ENCODE measurements at regions not wholly inside any gene's neighbourhood (a gene's known extent, or its start where the extent isn't known, plus 50 kb on each side); places are given as distances from the start of the nearest gene placed in this dataset.

DNA sequence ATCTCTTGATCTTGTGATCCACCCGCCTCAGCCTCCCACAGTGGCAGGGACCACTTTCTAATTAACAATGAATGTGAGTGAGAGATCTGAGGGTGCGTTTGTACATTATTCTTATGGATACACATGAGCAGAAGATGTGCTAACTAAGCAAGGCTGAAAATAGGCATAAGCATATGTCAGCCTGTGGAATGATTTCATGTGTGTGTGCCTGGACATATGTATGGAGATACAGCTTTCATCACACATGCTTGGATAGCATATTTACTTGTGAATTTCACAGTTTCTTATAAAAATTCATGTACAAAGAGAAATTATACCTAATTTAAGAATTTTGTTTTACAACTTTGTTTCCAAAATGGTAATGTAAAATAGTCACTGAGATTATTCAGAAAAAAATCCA lies 565.6 kb downstream of the MTRR start:
- TF ChIP-seq, protein P1, sequence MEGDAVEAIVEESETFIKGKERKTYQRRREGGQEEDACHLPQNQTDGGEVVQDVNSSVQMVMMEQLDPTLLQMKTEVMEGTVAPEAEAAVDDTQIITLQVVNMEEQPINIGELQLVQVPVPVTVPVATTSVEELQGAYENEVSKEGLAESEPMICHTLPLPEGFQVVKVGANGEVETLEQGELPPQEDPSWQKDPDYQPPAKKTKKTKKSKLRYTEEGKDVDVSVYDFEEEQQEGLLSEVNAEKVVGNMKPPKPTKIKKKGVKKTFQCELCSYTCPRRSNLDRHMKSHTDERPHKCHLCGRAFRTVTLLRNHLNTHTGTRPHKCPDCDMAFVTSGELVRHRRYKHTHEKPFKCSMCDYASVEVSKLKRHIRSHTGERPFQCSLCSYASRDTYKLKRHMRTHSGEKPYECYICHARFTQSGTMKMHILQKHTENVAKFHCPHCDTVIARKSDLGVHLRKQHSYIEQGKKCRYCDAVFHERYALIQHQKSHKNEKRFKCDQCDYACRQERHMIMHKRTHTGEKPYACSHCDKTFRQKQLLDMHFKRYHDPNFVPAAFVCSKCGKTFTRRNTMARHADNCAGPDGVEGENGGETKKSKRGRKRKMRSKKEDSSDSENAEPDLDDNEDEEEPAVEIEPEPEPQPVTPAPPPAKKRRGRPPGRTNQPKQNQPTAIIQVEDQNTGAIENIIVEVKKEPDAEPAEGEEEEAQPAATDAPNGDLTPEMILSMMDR (IDR thresholded peaks at IDR 0.05; ENCODE audit: insufficient read depth, missing control alignments), result no peak
- no peak for FAIRE-seq

GRCh38 chr5:8436924-8437323 lies 568.0 kb downstream of the MTRR start:
- FAIRE-seq (no peak), DNase-seq (ENCODE audit: insufficient read length, low spot score) (no peak)
- TF ChIP-seq, protein P1 (IDR thresholded peaks at IDR 0.05; ENCODE audit: insufficient read depth, missing control alignments), result no peak

More for the DNA sequence above, 565.6 kb downstream of the MTRR start:
- DNase-seq (ENCODE audit: insufficient read length, low spot score), result no peak

DNA sequence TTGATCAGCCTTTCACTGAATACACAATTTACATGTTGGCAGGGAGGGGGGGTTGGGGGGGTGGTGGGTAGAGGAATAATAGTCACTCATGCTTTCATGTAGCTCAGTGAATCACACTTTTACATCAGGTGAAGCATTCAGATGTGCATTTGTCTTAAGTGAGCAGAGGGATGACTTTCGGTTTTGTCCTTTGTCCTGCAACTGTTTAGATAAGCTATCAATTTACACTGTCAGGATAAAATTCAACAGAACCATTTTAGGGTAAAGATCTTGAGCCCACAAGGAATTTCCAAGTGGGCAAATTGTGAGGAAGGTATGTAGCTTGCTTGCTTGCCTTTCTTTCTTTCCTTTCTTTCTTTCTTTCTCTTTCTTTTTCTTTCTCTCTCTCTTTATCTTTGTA lies 576.2 kb downstream of the MTRR start:
- FAIRE-seq, result no peak
- DNase-seq (ENCODE audit: insufficient read length, low spot score), result no peak
- TF ChIP-seq, protein P1 (IDR thresholded peaks at IDR 0.05; ENCODE audit: insufficient read depth, missing control alignments), result no peak

DNA sequence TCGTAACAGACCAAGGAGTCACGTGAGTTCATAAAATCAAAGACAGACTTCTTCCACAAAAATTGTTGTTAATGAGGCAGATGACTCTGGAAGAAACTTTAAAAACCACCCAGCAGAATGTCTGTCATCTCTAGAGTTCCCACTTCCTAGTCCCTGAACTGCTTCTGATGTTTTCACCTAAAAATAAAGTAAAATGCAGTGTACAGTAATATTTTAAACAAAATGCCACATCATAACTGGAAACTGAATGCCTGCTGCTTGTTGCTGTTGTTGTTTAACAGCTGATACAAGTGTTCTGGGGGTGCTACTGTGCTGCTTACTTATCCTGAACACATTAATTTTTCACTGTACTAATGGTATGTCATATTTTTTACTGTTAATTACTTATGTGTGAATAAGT lies 577.2 kb downstream of the MTRR start:
- TF ChIP-seq, protein P1 (IDR thresholded peaks at IDR 0.05; ENCODE audit: insufficient read depth, missing control alignments), result no peak
- no peak for DNase-seq (ENCODE audit: insufficient read length, low spot score)
- FAIRE-seq, result no peak

- FAIRE-seq (no peak), DNase-seq (ENCODE audit: insufficient read length, low spot score) (no peak)
- TF ChIP-seq, protein P1 (IDR thresholded peaks at IDR 0.05; ENCODE audit: insufficient read depth, missing control alignments), result no peak
These were observed 587.9 kb downstream of the MTRR start for GRCh38 chr5:8456846-8457186.

DNA sequence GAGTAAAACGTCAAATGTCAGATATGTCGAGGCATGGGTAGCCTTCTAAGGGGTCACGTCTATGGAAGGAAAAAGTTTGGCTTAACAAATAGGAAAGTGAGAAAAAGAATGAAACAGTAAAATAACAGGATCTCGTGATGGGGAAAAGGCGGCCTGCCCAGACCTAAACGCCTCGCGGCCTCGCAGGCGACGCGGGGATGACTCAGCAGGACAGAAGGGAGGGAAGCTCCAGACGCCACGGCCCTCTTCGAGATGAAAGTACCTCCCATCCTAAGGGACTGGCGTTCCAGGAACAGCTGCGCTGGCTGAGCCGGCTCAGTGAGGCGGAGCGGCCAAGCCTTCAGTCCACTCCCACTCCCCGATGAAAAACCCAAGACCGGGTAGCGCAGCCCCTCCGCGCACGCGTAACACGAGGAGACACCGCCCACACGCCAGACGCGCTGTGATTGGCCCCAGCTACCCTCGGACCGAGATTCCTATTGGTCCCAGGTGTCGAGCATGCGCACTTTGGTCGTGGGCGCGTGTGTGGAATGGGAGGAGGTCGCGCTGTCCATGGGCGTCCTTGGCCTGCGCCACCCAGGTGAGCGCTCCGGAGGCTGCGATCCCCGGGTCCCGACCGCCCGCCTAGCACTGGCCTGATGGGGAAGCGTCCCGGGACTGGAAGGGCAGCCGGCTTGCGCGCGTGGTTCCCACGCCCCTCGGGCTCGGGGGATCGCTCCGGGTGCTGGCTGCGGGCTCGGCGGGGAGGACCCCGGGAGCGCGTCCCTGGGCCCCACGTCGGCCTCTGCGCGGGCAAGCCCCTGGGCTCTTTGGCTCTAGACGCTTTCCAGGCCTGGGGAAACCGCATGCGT lies 588.5 kb downstream of the MTRR start:
- TF ChIP-seq, protein P1 (IDR thresholded peaks at IDR 0.05; ENCODE audit: insufficient read depth, missing control alignments), result no peak
- DNase-seq (ENCODE audit: insufficient read length, low spot score), result no peak
- no peak for FAIRE-seq

DNA sequence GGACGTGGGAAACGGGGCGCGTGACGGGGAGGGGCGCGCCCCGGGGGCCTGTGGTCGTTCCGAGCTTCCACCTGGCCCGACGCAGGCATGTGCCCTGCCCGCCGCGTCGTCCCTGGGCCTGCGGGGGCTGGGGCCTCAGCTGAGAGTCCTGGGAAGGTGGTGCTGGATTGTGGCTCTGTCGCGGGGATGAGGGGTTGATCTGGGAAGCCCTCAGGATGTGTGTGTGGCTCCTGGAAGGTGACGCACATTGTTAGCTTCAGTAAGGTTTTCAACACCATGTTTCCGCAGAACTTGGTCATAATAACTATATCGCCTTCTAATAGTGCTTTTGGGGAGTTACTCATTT lies 589.1 kb downstream of the MTRR start:
- TF ChIP-seq, protein P1 (IDR thresholded peaks at IDR 0.05; ENCODE audit: insufficient read depth, missing control alignments), result no peak
- no peak for FAIRE-seq
- no peak for DNase-seq (ENCODE audit: insufficient read length, low spot score)

Data from D721Med (cell line).